OCI-LY3 (cell line): ENCODE measurements at regions not wholly inside any gene's neighbourhood (a gene's known extent, or its start where the extent isn't known, plus 50 kb on each side); places are given as distances from the start of the nearest gene placed in this dataset.
A peak's percentile ranks its signal among the peaks of the same experiment; 100 is the strongest.

Experiments used
- H2AFZ ChIP-seq: fragments of 200-600, 300-600 bp; shearing (Covaris generic); 2 replicates; pipeline ENCODE4 v1.6.0; 2014; ENCODE audit warnings: antibody characterized with exemption, low read depth, low read length
- H3K27ac ChIP-seq: fragments of 200-600, 300-600 bp; sonication (generic); 2 replicates; pipeline ENCODE4 v1.5.1; 2014; ENCODE audit warnings: mild to moderate bottlenecking, low read length, moderate library complexity, mixed read lengths
- H3K27me3 ChIP-seq: fragments of 200-600, 300-600 bp; sonication (generic); 2 replicates; pipeline ENCODE4 v1.6.1; 2014; ENCODE audit warnings: low read depth, low read length, mixed read lengths
- H3K36me3 ChIP-seq: fragments of 200-600, 300-600 bp; sonication (generic); replicated peaks from 2 replicates; pipeline ENCODE3; 2014; ENCODE audit warnings: low read depth, low read length, mixed read lengths
- H3K4me1 ChIP-seq: fragments of 300-600, 200-600 bp; sonication (generic); 2 replicates; pipeline ENCODE4 v1.6.1; 2014; ENCODE audit warnings: low read length, mixed read lengths
- H3K4me2 ChIP-seq: fragments of 200-600, 300-600 bp; sonication (generic); 2 replicates; pipeline ENCODE4 v1.6.1; 2014; ENCODE audit warnings: low read length, mixed read lengths
- H3K4me3 ChIP-seq: fragments of 300-600, 200-600 bp; sonication (generic); 2 replicates; pipeline ENCODE4 v1.5.1; 2014; ENCODE audit warnings: antibody characterized with exemption, mild to moderate bottlenecking, low read length, moderate library complexity
- H3K79me2 ChIP-seq: fragments of 300-600, 200-600 bp; shearing (Covaris generic); 2 replicates; pipeline ENCODE4 v1.6.1; 2014; ENCODE audit warnings: mild to moderate bottlenecking, low read length, mixed read lengths
- H3K9ac ChIP-seq: fragments of 300-600, 200-600 bp; shearing (Covaris generic); 2 replicates; pipeline ENCODE4 v1.6.0; 2014; ENCODE audit warnings: mild to moderate bottlenecking, low read length, moderate library complexity
- H3K9me3 ChIP-seq: fragments of 200-600, 300-600 bp; shearing (Covaris generic); 2 replicates; pipeline ENCODE4 v1.6.1; 2014; ENCODE audit warnings: low read length, mixed read lengths; ENCODE audit not compliant: insufficient read depth
- H4K20me1 ChIP-seq: fragments of 200-600, 300-600 bp; sonication (generic); 2 replicates; pipeline ENCODE4 v1.6.1; 2016; ENCODE audit warnings: low read length, mixed read lengths; ENCODE audit not compliant: insufficient read depth
- EZH2phosphoT487 ChIP-seq: fragments of 200-600 bp; shearing (Covaris generic); IDR thresholded peaks from 2 replicates; pipeline ENCODE4 v1.6.1; 2018; ENCODE audit warnings: antibody characterized with exemption, mixed run types, low read depth
- TF ChIP-seq, protein P1 (sequence below): fragments of 200-600, 300-600 bp; sonication (generic); IDR thresholded peaks from 2 replicates; pipeline ENCODE4 v1.5.1; 2014; ENCODE audit warnings: antibody characterized with exemption, low read length, low read depth

DNA sequence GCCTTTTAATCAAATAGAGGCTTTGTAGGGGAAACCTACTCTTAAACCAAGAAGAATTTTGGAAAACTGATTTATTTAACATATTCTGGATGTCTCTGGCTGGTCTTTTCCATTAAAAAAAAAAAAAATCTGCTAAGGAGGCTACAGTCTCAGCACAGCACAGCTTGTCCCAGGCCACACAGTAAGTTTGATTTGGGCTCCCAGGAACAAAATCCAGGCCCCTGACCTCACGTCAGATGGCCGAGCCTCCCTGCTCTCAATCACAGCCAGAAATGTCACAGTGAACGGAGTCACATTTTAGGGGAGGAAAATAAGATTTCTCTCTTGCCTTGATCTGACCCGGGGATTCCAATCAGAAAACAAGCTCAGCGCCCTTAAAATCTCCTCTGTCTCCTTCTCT is 72.9 kb upstream of the TBX5 start:
- H3K36me3 ChIP-seq: no peaks in the 10 kb centered on the region
- no peak overlapping the region for H3K4me2 ChIP-seq
- H2AFZ ChIP-seq: no peak overlapping the region
- H3K79me2 ChIP-seq: no peaks in the 10 kb centered on the region
- H3K27ac ChIP-seq: no peak overlapping the region
- no peaks in the 10 kb centered on the region for H4K20me1 ChIP-seq
- no peaks in the 10 kb centered on the region for H3K9me3 ChIP-seq
- H3K27me3 ChIP-seq: peaks cover 12% of the 10 kb centered on the region; the same call in 1 of the 2 replicates
- no peaks in the 10 kb centered on the region for H3K4me1 ChIP-seq
- no peak overlapping the region for H3K4me3 ChIP-seq
- TF ChIP-seq, protein P1, sequence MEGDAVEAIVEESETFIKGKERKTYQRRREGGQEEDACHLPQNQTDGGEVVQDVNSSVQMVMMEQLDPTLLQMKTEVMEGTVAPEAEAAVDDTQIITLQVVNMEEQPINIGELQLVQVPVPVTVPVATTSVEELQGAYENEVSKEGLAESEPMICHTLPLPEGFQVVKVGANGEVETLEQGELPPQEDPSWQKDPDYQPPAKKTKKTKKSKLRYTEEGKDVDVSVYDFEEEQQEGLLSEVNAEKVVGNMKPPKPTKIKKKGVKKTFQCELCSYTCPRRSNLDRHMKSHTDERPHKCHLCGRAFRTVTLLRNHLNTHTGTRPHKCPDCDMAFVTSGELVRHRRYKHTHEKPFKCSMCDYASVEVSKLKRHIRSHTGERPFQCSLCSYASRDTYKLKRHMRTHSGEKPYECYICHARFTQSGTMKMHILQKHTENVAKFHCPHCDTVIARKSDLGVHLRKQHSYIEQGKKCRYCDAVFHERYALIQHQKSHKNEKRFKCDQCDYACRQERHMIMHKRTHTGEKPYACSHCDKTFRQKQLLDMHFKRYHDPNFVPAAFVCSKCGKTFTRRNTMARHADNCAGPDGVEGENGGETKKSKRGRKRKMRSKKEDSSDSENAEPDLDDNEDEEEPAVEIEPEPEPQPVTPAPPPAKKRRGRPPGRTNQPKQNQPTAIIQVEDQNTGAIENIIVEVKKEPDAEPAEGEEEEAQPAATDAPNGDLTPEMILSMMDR: no peak
- no peak for TF ChIP-seq EZH2phosphoT487
- no peak overlapping the region for H3K9ac ChIP-seq

DNA sequence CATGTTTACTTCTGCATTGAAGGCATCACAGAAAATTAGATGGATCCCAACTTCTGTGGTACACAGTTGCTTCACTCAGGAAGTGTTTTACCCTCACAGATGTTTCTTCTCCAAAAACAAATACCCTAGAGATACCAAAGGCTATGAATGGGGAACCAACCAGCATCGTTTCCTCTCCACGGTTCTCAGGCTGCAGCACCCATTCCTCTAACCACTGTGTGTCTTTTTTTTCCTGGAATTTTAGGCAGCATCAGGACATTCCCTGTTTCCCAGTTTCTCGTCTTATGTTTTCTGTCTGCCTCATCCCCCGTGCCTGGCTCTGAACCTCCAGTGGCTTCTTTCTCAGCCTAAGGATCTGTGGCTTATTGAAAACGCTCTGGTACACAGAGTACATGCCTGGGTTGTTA is 72.0 kb upstream of the TBX5 start:
- H3K4me2 ChIP-seq: no peak overlapping the region
- H3K36me3 ChIP-seq: no peaks in the 10 kb centered on the region
- peaks cover 14% of the 10 kb centered on the region for H3K27me3 ChIP-seq
- no peaks in the 10 kb centered on the region for H3K79me2 ChIP-seq
- H3K27ac ChIP-seq: no peak overlapping the region
- no peak overlapping the region for H3K4me3 ChIP-seq
- H3K9ac ChIP-seq: no peak overlapping the region
- H4K20me1 ChIP-seq: no peaks in the 10 kb centered on the region
- H3K9me3 ChIP-seq: no peaks in the 10 kb centered on the region
- no peak for TF ChIP-seq EZH2phosphoT487
- TF ChIP-seq, protein P1: no peak
- no peak overlapping the region for H2AFZ ChIP-seq
- H3K4me1 ChIP-seq: no peaks in the 10 kb centered on the region

DNA sequence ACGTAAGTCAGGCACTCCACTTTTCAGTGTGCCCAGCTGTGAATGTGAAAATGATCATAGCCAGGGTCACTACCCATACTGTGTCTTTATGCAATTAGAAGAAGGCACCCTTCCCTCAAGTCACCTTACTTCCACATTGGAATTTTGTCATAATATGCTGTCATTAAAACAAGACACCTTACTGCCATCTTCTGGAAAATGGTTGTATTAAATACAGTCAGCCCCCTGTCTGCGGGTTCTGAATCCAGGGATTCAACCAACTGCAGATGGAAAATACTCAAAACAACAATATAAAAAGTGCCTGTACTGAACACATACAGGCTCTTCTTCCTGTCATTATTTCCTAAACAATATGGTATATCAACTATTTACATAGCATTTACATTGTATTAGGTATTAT is 70.2 kb upstream of the TBX5 start:
- Histone ChIP-seq H3K36me3 (no peaks in the 10 kb centered on the region), H2AFZ (no peak overlapping the region), H3K79me2 (no peaks in the 10 kb centered on the region), H3K4me2 (no peak overlapping the region), H3K27me3 (peaks cover 9% of the 10 kb centered on the region), H3K9me3 (no peaks in the 10 kb centered on the region), H4K20me1 (no peaks in the 10 kb centered on the region), H3K9ac (no peak overlapping the region), H3K27ac (no peak overlapping the region), H3K4me1 (no peaks in the 10 kb centered on the region), H3K4me3 (no peak overlapping the region)
- TF ChIP-seq, protein P1: peak; percentile 39
- no peak for TF ChIP-seq EZH2phosphoT487

DNA sequence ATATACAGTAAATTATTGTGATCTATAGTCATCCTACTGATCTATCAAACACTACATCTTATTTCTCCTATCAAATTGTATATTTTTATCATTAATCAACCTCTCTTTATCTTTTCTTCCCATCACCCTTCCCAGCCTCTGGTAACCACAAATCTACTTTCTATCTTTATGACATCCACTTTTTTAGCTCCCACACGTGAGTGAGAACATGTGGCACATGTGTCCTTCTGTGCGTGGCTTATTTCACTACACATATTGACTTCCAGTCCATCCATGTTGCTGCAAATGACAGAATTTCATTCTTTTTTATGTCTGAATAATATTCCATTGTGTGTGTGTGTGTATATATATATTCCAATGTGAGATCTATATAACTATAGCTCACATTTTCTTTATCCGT is 67.8 kb upstream of the TBX5 start:
- Histone ChIP-seq H3K27ac (no peak overlapping the region), H3K4me2 (no peak overlapping the region), H3K4me3 (no peak overlapping the region), H3K9ac (no peak overlapping the region), H3K27me3 (peaks cover 9% of the 10 kb centered on the region), H3K4me1 (no peaks in the 10 kb centered on the region), H2AFZ (no peak overlapping the region), H3K79me2 (no peaks in the 10 kb centered on the region), H3K36me3 (no peaks in the 10 kb centered on the region), H3K9me3 (no peaks in the 10 kb centered on the region), H4K20me1 (no peaks in the 10 kb centered on the region)
- TF ChIP-seq, protein P1: no peak
- no peak for TF ChIP-seq EZH2phosphoT487
